GM19239 (cell line): ENCODE measurements at regions not wholly inside any gene's neighbourhood (a gene's known extent, or its start where the extent isn't known, plus 50 kb on each side); places are given as distances from the start of the nearest gene placed in this dataset.
"Not testable (repeated sequence)": the region's sequence is repeated elsewhere in the genome, so short reads cannot be mapped to it uniquely, and the experiment has no call there.

Source experiments
- DNase-seq: peaks from one replicate; pipeline ENCODE4 v3.0.0; 2011; ENCODE audit warnings: low spot score; ENCODE audit not compliant: insufficient read length
- FAIRE-seq: peaks from 2 replicates; lab custom pipeline; 2011; peaks lifted over from hg19 to GRCh38; lab: Jason Lieb, UNC

DNA sequence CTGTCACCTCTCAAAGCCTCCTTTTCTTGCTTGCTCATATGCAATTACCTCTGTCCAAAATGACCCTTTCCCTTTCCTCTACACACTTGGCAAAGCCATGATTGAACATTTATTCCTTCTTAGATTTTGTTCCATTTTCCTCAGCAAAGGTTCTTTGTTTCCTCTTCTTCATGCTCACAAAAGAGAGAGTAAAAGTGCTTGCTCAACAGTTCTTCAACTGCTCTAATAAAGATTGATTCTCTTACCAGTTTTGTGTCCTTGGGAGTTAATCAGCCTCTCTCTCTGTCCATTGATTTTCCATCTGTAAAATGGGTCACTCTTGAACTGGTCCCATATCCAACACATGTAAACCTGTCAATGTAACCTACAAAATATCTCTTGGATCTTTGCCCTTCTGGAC lies 186.4 kb downstream of the WNT5A start:
- FAIRE-seq = no peak

DNA sequence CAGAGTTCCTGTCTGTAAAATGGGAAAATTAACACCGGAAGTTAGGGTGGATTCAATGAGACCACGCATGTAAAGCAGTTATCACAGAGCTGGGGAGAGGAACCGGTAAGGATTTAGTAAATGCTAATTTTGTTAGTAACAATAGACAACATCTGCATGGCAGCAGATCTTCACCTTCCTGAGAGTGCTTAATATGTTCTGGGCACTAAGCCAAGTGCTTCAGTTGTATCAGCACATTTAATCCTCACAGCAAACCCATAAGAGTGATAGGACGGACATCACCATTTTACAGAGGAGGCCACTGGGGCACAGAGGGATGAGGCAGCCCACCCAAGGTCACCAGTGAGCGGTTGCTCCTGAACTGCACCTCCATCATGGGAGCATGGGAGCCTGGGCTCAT lies 189.4 kb downstream of the WNT5A start:
- FAIRE-seq (no peak), DNase-seq (no peak)

More for the DNA sequence above, 186.4 kb downstream of the WNT5A start:
- no peak for DNase-seq

DNA sequence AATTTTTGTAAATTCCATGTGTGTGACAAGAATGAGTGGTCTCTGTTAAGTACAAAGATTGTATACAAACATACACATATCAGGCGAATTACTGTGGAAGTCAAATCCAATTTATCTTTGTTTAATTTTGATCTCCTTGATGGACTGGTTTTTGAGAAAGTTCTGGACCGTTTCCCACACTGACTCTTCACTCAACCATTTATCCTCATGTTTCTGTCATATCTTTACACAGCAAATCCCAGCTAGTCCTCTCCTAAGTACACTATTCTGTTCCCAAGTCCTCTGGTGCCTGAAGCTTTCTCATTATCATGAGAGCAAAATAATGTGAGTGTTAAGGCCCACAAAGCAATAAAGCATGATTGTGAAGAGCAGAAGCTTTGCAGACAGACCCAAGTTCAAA lies 189.9 kb downstream of the WNT5A start:
- DNase-seq (no peak), FAIRE-seq (no peak)

DNA sequence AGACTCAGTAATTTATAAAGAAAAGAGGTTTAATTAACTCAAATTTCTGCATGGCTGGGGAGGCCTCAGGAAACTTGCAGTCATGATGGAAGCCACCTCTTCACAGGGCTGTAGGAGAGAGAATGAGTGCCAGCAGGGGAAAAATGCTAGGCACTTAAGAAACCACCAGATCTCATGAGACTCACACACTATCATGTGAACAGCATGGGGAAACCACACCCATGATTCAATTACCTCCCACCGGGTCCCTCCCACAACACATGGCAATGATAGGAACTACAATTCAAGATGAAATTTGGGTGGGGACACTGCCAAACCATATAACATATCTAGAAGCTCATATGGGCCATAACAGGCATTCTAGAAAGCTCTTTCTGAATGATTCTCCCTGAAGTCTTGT lies 190.3 kb downstream of the WNT5A start:
- DNase-seq (no peak), FAIRE-seq (no peak)

DNA sequence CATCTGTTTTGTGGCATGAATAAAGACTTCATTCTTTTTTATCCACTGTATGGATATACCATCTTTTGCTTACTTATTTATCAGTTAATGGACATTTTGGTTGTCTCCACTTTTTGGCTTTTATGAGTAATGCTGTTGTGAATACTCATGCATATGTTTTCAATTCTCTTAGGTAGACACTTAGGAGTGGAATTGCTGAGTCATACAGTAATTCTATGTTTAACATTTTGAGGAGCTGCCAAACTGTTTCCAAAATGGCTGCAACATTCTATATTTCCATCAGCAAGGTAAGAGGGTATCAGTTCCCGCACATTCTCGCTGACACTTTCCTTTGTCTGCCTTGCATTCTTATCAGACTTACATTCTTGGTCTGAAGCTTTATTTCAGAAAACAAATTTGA lies 191.1 kb downstream of the WNT5A start:
- FAIRE-seq (no peak), DNase-seq (no peak)

DNA sequence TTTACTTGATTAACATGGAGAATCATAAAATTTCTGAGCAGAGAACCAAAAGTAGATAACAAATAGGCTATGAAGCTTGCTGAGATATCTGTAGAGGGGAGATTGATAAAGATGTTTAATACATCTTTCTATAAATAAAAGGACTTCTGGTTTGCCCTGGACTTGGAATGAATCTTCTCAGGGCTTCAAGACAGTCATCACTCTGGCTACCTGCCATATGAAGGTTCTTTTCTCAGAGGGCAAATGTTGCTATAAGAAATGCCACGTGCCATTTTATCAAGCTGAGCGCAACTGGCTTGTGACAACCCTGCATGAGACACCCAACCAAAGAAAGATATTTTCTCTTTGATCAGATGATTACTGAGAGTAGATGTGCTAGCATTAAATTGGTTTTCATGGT lies 192.5 kb downstream of the WNT5A start:
- FAIRE-seq (no peak), DNase-seq (no peak)

DNA sequence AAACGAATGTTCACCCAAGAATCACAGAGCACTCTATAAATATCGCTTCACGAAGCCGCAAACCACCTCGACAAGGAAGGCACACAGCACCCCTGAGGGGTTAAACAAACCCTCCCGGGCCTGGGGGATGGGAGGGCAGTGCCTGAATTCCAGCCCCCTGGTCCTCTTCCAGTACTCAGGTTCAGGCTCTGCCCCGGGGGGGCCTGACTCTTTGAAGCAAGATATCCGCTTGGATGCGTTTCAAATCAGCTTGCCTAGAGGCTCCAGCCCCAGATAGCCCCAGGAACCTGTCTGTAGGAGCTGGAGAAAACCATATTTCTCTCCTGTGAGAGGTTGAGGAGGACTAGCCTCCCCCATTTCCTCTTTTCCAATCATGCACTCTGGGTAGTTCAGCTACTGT lies 194.7 kb downstream of the WNT5A start:
- DNase-seq = no peak
- no peak for FAIRE-seq

DNA sequence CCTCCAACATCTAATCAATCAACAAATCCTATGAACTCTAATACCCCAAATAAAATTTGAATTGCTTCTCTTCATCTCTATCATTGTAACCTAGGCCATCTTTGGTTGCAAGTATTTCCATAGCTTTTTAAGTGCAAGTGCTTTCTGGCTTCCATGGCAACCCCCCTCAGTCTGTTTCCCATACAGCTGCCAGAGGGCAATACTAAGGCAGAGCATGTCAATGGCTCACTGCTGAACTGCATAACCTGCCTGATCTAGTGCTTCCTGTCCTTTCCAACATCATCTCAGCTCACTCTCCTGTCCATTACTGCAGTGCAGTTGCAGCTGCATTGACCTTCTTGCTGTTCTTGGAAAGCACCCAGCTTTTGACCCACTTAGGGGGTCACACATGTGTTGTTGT lies 198.4 kb downstream of the WNT5A start:
- FAIRE-seq (no peak), DNase-seq (no peak)

DNA sequence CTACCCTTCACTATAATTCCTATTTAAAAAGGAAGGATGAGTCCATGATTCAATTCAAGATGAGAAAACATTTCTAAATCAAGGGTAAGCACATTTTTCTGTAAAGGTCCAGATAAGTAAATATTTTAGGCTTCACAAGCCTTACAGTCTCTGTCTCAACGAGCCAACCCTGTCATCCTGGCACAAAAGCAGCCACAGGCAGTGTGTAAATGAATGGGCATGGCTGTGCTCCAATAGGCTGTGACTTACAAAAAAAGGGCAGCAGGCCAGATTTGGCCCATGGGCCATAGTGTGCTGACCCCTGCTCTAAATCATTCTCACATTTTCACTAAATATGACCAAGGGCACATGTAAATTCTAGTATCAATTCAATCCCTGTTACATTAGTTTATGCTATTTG lies 200.4 kb downstream of the WNT5A start:
- DNase-seq (no peak), FAIRE-seq (no peak)

DNA sequence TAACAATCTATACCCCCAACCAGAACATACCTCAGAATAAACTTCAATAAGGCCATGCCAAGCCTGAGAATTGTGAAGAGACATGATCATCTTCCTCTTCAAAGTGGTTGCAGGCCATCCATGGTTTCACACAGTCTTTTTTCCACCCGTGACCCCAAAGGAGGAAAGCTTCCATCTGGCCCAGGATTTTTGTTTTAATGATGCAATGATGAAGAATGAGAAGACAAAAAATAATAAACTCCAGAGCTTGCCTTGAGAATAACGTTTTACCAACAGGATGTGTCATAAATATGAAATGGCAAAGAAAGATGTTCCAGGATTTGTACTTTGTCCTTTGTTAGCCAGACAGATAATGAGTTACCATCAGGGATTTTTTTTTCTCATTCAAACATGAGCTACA lies 201.9 kb downstream of the WNT5A start:
- DNase-seq (no peak), FAIRE-seq (no peak)

DNA sequence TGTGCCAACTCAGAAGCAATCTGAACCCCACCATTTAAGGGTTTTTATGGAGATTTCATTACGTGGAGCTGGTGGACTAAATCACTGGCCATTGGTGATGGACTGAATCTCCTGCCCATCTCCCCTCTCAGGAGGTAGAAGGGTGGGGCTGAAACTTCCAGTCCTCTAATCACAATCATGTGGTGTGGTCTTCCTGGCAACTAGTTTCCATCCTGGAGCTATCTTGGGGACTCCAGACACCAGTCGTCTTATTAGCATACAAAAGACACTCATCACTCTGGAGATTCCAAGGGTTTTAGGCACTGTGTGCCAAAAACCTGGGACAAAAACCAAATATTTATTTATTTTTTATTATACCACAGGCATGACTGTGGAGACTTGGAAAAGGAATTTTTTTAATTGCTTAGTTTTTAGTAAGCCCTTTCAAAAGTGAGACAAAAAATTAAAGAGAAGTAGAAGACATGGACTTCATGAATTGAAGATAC lies 203.6 kb downstream of the WNT5A start:
- DNase-seq = no peak
- no peak for FAIRE-seq

DNA sequence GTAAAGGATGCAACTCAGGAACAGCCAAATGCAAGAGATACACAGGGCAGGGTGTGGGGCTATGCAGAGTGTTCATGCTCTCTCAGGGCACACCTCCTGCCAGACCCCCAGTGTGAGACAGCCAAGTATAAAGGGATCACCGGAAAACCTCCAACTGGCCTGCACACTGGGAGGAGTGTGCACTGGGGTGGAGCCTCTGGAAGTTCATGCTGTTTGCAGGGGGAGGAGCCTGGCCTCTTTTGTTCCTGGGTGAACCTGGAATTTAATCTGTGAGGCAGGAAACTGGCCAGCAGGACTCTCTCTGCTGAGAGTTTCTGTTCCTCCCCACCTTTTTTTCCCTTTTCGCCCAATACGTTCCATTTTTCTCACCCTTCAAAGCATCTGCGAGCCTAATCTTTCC lies 204.1 kb downstream of the WNT5A start:
- DNase-seq (no peak), FAIRE-seq (no peak)

DNA sequence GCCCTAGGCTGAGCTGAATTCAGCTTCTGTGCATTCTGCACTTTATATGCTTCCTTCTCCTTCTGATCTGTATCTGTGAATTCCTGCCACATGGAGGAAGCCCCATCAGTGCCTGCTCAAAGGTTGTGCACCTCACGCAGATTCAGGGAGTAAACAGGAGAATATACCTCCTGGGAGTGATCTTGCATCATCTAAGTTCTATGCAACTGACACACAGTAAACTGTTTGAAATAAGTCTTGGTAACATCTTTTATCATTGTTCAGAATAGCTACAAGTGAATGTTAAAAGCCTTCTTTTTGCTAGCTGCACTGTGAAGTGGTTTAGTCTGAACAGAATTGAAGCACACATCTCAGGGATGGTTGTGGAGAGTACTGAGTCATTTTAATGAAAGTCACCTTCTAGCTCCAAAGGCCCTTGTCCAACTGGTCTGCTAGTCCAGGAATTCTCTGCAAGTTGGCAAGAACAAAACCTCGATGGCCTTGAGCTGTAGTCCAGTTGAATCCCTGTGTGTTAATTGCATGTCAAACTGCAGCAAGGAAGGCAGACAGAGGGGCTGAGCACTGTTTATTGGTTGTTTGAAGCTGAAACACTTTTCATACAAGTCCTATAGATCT lies 215.0 kb downstream of the WNT5A start:
- no peak for FAIRE-seq
- no peak for DNase-seq

DNA sequence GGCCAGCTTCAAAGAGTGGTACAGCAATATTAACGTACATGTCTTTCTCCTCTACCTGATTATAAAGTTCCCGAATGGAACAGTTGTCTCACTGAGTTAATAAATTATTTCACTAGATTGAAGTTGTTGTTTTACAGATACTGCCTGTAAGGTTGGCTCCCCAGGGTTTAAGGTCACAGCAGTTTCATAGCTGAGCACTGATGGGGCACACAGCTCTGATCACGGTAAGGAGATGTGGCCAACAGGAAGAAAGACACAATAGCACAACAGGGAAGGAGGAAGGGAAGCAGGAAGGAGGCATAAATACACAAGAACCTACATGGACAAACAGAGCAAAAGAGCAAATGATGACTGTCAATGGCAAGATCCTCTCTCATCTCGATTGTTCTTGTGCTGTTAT lies 215.6 kb downstream of the WNT5A start:
- DNase-seq = no peak
- no peak for FAIRE-seq

DNA sequence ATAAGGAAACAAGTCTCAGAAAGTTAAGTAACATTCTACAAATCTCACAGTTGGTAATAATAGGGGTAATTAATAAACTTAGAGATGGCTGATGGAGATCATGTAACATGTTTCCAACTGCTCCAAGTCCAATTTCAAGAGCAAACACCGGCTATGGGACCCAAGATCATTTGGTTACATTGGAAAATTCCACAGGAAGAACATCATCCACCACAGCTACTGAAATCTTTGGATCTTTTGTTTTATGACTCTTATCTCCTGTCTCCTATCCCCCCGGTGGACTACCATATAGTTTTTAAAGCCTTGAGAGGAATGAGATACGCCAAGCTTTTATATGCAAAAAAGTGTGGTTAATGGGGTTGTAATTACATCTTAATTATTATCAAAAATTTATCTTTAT lies 216.1 kb downstream of the WNT5A start:
- FAIRE-seq (no peak), DNase-seq (no peak)

DNA sequence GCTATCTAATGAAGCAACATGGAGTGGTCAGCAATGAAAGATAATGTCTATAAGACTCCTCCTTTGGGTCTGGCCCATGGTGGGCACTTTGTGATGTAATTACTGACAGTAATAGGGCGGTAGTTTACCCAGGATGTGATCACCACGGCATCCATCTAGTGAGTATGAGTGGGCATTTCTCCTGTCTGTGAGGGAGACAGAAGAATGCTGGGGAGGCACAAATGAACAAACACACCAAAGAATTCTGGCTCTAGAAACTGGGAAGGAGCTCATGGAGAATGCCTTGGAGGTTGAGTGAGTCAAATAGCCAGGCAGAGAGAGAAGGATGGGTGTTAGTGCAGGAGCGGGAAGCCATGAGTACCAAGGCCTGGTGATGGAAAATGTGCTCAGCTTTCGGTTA lies 217.5 kb downstream of the WNT5A start:
- DNase-seq (no peak), FAIRE-seq (no peak)

DNA sequence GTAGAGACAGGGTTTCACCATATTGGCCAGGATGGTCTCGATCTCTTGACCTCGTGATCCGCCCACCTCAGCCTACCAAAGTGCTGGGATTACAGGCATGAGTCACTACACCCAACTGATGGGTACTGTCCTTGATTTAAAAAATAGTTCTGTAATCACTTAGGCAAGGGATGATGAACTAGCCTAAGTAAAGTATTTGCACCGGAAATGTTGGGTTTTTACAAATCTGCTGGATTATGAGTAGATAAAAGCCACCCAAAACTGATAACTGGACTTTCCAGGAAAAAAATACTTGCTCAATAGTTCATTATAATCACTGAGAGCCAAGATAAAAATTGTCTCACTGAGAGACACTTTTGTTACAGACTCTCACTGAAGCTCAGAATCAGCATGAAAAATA lies 218.0 kb downstream of the WNT5A start:
- DNase-seq (no peak), FAIRE-seq (no peak)

DNA sequence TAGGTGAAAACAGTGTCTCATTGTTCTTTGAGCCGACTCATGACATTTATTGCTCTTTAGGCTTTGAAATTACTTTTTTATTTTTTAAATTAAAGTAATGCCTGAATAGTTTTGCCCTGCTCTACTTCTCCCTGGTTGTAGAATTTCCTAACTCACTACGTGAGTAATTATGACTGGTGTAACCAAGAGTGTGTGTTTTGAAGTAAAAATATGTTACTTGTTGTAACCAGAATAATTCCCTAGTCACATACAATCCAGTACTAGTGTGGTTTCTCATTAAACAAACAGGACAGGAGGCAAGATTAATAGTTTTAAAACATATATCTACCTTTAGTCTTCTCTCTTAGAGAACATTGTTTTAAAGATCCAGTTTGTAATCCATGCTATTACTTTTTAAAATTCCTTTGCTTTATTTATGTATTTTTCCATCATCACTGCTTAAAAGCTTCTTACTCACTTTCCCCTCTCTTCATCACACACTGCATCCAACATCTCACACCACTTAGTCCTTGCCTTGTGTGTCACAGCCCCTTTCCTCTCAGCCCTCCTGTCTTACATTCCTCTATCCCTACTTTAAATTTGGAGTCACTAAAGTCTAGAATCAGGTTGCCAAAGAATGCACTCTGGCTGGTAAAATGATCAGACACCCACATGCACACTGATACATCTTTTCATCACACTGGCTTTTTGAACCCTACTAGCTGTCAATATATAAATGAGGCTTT lies 219.7 kb downstream of the WNT5A start:
- FAIRE-seq = no peak
- no peak for DNase-seq

DNA sequence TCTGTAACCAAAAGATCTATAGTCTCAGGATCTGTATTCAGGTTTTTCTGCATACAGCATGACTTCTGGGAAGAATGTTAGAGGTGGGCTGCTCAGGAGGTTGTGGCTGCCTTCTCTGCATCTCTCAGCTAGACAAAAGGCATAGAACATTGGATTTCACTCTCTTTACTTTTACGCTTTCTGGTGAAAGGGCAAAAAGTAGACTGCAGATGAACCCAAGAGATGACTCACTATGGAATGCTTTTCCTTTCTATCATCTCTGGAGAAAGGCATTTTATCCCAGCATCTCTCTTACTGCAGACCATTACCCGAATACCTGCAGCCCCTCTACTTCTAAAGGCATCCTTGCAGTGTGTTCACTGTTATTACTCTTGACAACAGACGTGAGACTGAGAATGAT lies 222.2 kb downstream of the WNT5A start:
- no peak for DNase-seq
- no peak for FAIRE-seq

DNA sequence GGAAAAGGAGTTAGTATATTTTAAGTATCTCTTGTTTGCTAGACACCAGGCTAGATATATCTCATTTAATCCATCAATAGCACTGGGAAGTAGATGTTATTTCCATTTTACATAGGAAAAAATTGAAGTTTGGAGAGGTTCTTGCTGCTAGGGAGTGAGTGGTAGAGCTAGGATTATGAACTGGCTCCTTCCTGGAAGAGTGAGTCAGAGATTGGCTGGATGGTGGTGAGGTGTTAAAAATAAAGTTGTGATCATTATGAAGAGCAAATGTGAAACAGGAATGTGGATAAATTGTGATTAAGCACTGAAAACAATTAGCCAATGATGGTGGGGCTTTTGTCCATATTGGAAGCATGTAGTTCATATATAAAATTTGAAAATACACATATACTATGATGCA lies 234.2 kb downstream of the WNT5A start:
- DNase-seq (no peak), FAIRE-seq (no peak)

DNA sequence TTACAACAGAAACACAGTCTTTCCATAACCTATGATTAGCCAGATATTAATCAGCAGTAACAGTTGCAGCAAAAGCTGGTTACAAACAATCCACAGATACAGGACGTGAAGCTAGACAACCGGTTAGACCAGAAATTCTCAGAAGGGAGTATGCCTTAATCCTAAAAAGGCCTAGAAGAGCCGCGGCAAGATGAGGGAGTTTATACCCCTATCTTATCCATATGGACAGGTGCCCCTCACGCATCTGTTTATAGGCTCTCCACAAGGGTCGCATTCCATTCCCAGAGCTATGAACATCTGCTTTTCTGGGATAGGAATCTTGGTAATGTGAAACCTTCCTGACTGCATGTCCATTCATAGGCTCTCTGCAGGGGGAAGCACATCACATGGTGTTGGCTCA lies 237.9 kb downstream of the WNT5A start:
- DNase-seq, FAIRE-seq: not testable (repeated sequence)

DNA sequence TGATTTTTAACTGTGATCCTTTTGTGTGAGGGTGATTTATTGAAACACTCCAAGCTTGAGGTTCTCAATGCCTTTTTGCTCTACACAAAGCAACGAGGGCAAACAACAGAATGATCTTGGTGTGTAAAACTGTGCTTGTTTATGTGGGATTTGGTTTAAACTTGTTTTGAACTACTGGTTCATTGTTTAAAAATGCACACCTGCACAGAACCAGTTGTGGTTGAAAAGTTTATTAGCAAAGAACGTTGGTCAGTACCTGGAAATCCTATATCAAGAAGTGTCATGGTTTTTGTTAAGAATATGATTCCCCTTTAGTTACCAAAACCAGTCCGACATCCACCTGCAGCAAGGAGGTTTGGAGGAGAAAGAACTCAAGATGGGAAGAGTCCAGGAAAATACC lies 239.4 kb downstream of the WNT5A start:
- FAIRE-seq (no peak), DNase-seq (no peak)
